Progenitor cell of endocrine pancreas (in vitro differentiated cells): ENCODE measurements at regions not wholly inside any gene's neighbourhood (a gene's known extent, or its start where the extent isn't known, plus 50 kb on each side); places are given as distances from the start of the nearest gene placed in this dataset.
"Not testable (repeated sequence)": the region's sequence is repeated elsewhere in the genome, so short reads cannot be mapped to it uniquely, and the experiment has no call there.

Experiments used
- DNase-seq: peaks from one replicate; pipeline ENCODE4 v3.0.0; 2021; ENCODE audit warnings: low spot score; ENCODE audit not compliant: unreplicated experiment
- H3K27ac Mint-ChIP-seq: 2 replicates; pipeline ENCODE4 v1.8.0; 2021; ENCODE audit warnings: mild to moderate bottlenecking, moderate library complexity, mixed read lengths
- H3K27me3 Mint-ChIP-seq: 2 replicates; pipeline ENCODE4 v1.8.0; 2021; ENCODE audit warnings: mixed read lengths
- H3K36me3 Mint-ChIP-seq: 2 replicates; pipeline ENCODE4 v1.8.0; 2022; ENCODE audit warnings: mixed read lengths; ENCODE audit not compliant: insufficient read depth
- H3K4me1 Mint-ChIP-seq: 2 replicates; pipeline ENCODE4 v1.8.0; 2021; ENCODE audit warnings: low read depth, mixed read lengths
- H3K4me3 Mint-ChIP-seq: 2 replicates; pipeline ENCODE4 v1.8.0; 2021; ENCODE audit warnings: low read depth, mild to moderate bottlenecking, moderate library complexity, mixed read lengths
- H3K9me3 Mint-ChIP-seq: 2 replicates; pipeline ENCODE4 v1.8.0; 2021; ENCODE audit warnings: low read depth, mixed read lengths
- TF ChIP-seq, protein P1 (sequence below): fragments of 200-600 bp; sonication (generic); IDR thresholded peaks from one replicate; pipeline ENCODE4 v1.5.0; 2021; ENCODE audit warnings: antibody characterized with exemption, mild to moderate bottlenecking; ENCODE audit not compliant: unreplicated experiment

DNA sequence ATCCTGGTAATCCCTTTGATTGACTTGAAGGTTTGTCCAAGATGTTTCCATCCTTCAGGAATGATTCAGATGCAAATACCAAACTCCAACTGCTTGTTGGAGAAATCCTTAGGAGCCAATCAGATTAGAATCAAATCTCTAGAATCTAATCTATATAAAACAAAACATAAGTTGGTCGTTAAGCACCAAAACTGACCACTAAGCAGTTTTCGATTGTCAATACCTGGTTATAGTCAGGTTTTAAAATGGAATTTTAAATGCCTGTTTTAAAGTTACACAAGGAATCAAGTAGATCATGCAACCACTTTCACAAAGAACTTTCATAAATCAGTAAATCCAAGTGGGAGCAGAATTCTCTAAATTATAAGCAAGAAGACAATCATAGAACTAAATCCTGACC, 236.1 kb downstream of the PARM1 start:
- Mint-ChIP-seq H3K4me3 (no peak overlapping the region), H3K4me1 (peaks cover 14% of the 10 kb centered on the region), H3K9me3 (peaks cover 8% of the 10 kb centered on the region), H3K27ac (no peak overlapping the region), H3K36me3 (peaks cover 2% of the 10 kb centered on the region), H3K27me3 (no peaks in the 10 kb centered on the region)
- DNase-seq: no peak
- TF ChIP-seq, protein P1, sequence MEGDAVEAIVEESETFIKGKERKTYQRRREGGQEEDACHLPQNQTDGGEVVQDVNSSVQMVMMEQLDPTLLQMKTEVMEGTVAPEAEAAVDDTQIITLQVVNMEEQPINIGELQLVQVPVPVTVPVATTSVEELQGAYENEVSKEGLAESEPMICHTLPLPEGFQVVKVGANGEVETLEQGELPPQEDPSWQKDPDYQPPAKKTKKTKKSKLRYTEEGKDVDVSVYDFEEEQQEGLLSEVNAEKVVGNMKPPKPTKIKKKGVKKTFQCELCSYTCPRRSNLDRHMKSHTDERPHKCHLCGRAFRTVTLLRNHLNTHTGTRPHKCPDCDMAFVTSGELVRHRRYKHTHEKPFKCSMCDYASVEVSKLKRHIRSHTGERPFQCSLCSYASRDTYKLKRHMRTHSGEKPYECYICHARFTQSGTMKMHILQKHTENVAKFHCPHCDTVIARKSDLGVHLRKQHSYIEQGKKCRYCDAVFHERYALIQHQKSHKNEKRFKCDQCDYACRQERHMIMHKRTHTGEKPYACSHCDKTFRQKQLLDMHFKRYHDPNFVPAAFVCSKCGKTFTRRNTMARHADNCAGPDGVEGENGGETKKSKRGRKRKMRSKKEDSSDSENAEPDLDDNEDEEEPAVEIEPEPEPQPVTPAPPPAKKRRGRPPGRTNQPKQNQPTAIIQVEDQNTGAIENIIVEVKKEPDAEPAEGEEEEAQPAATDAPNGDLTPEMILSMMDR: no peak

DNA sequence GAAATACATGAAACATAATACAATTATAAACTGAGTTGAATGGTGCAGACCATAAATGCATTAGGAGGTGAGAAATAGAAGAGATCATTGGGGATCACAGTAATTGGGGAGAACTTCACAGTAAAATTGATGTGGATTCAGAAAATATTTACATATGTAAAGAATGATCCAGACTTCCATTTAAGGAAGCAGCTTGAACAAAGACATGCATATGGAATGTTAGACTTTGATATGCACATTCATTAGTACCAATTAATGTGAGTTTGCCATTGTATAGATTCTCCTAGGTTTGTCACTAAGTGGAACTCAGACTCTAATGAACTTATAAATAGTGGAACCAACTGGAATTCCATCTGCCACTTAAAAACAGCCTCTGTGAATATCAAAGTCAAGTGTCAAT, 235.6 kb downstream of the PARM1 start:
- Mint-ChIP-seq H3K27me3 (no peaks in the 10 kb centered on the region), H3K4me1 (peaks cover 14% of the 10 kb centered on the region), H3K9me3 (peaks cover 8% of the 10 kb centered on the region), H3K4me3 (no peak overlapping the region), H3K27ac (no peak overlapping the region), H3K36me3 (peaks cover 2% of the 10 kb centered on the region)
- TF ChIP-seq, protein P1: no peak
- DNase-seq: no peak

DNA sequence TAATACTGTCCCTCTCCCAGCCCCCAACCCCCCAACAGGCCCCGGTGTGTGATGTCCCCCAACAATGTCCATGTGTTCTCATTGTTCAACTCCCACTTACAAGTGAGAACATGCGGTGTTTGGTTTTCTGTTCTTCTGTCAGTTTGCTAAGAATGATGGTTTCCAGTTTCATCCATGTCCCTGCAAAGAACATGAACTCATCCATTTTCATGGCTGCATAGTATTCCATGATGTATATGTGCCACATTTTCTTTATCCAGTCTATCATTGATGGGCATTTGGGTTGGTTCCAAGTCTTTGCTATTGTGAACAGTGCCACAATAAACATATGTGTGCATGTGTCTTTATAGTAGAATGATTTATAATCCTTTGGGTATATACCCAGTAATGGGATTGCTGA, 232.2 kb downstream of the PARM1 start:
- not testable (repeated sequence) for DNase-seq, H3K9me3 Mint-ChIP-seq, H3K4me3 Mint-ChIP-seq, H3K36me3 Mint-ChIP-seq, H3K27me3 Mint-ChIP-seq, H3K27ac Mint-ChIP-seq
- peaks cover 14% of the 10 kb centered on the region for H3K4me1 Mint-ChIP-seq

DNA sequence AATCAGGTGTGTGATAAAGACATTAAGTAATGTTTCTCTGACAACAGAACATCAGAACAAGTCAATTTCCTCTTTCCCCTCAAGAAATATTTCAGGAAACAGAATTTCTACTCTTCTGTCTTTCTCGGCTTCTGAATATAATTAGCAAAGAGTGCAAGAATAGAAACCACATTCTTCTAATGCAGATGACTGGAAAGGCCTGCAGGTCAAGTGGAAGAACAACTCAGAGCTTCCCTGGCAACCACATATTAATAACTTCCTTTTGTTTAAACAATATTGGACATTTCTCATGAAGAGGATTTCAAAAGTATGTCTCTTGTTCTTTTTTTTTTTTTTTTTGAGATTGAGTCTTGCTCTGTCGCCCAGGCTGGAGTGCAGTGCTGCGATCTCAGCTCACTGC, 225.5 kb downstream of the PARM1 start:
- Mint-ChIP-seq H3K27ac (no peak overlapping the region), H3K36me3 (peaks cover 3% of the 10 kb centered on the region), H3K4me3 (no peak overlapping the region), H3K9me3 (peaks cover 23% of the 10 kb centered on the region), H3K4me1 (no peaks in the 10 kb centered on the region), H3K27me3 (no peaks in the 10 kb centered on the region)
- DNase-seq: no peak
- TF ChIP-seq, protein P1: no peak

DNA sequence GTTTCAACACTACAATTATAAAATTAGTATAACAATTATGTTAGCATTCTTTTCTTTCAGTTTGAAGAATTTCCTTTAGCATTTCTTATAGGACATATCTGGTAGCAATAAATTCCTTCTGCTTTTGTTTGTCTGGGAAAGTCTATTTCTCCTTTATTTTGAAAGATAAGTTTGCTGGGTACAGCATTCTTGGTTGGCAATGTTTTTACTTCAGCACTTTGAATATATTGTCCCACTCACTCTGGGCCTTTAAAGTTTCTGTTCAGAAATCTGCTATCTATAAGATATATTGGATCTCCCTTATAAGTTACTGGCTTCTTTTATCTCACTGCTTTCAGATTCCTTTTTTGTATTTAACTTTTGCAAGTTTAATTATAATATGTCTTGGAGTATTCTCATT, 222.1 kb downstream of the PARM1 start:
- H3K27ac Mint-ChIP-seq: no peak overlapping the region
- DNase-seq: no peak
- no peaks in the 10 kb centered on the region for H3K4me1 Mint-ChIP-seq
- H3K4me3 Mint-ChIP-seq: no peak overlapping the region
- H3K27me3 Mint-ChIP-seq: no peaks in the 10 kb centered on the region
- peaks cover 3% of the 10 kb centered on the region for H3K36me3 Mint-ChIP-seq
- TF ChIP-seq, protein P1: no peak
- H3K9me3 Mint-ChIP-seq: peaks cover 27% of the 10 kb centered on the region

DNA sequence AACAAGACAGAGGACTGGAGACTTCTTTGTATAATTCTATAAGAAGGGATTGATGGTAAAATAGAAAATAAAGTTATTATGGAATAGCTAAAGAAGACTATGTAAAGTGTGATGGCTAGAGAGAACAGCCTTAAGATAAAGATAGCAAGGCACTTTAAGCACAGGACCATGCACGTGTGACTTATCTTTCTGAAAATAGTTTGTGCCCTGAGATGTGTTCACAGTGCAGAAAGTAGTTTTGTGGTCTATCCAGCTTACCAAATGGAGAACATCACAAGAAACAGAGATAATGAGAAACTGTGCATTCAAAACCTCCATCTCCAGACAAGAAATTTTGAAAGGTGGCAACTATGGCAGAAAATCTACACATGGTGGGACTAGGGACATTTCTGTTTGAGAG, 213.3 kb downstream of the PARM1 start:
- Mint-ChIP-seq H3K36me3 (no peaks in the 10 kb centered on the region), H3K4me1 (no peaks in the 10 kb centered on the region), H3K27ac (no peak overlapping the region), H3K4me3 (no peak overlapping the region), H3K27me3 (no peaks in the 10 kb centered on the region), H3K9me3 (no peaks in the 10 kb centered on the region)
- TF ChIP-seq, protein P1: no peak
- DNase-seq: no peak
